ACHN (cell line): ENCODE measurements at regions not wholly inside any gene's neighbourhood (a gene's known extent, or its start where the extent isn't known, plus 50 kb on each side); places are given as distances from the start of the nearest gene placed in this dataset.
"Not testable (repeated sequence)": the region's sequence is repeated elsewhere in the genome, so short reads cannot be mapped to it uniquely, and the experiment has no call there.

ENCODE experiments used
- DNase-seq: peaks from one replicate; pipeline ENCODE4 v3.0.0-alpha.2; 2015
- in situ Hi-C: cut with HindIII; loops from 2 replicates; pipeline ENCODE4 v1.10.0; 2017; ENCODE audit warnings: low sequenced_read_pairs, low pct_ligation_motif_present, low pct_unique_long_range_greater_than_20kb

DNA sequence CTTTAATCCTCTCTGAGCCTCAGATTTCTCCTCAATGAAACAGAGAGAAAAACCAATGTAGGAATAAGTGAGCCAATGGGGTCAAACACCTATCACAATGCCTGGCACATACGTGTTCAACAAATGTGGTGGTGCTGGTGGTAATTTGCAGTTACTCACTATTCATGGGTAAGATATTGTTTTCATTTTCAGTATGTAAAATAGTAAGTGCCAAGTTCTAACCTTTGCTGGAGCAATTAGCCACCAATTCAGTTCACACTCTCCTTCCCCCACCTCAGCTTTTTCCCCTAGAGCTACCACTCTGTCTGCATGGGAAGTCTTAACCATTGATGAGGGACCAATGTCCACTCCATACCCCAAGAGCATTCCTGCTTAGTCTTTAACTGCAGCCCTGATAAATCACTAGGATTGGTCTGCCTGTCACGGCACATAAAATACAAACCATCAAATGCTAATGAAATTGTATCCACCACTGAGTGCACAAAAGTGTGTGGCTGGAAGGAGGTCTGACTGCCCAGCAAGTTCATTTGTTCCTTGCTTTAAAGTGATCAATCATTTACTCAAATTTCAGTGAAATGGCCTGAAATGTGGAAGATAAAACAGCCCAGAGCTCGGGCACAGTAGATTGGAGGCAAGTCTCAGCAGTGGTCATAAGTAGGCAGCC is 187.4 kb upstream of the API5 start:
- DNase-seq = no peak
- in situ Hi-C loops = no loop called here

DNA sequence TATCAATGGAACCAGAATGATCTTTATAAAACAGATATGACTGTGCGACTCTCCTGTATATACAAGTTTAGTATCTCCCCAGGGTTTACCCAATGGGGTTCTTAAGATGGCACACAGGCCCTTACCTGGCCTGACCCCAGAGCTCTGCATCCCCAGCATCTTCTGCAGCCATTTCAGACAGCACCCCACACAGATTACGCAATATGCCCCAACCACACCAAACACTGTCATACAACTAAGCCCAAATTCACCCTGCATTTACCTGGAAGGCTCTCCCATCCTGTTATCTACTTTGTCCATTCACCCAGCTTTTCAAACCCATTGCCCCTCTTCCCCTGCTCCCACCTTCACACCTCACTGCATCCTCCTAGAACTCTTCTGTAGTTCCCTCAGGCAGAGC is 182.5 kb upstream of the API5 start:
- in situ Hi-C loops = no loop called here
- no peak for DNase-seq

DNA sequence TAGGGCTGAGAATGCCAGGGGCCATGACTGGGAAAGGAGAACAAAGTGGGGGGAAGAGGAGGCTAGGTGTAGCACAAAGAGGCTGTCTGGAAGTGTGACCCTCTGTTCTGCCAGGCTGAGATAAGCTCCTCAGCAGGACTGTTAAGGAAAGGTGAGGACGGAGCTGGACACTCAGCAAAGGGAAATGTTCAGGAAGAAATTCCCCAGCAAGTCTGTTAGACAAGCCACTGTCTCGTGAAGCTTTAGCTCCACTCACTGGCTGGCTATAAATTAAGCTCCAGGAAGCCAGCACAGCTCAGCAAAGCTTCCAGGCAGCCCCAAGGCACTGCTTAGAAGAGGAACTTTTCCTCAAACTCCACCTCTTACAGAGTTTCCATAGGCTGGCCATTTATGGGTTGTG is 181.2 kb upstream of the API5 start:
- DNase-seq = no peak
- in situ Hi-C loops = no loop called here

DNA sequence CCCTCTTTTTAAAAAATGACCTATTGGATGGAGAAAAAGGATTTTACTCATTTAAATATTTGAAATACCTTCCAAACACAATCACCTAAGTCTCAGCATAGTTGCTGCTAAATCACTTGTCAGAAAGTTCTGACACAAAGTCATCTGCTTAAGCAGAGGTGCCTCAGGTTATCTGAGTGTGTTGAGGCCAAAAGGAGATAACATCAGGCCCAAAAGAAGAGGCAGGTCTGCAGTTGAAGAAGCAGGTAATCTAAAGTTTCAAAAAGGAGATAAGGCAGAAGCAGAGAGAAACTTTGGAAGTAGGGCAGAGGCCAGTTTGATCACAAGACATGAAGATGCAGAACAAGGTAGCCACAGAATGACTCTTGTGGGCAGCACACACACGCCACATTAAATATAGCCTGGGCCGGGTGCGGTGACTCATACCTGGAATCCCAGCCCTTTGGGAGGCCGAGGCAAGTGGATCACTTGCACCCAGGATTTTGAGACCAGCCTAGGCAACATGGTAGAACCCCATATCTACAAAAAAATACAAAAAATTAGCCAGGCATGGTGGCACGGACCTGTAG is 175.7 kb upstream of the API5 start:
- no peak for DNase-seq
- in situ Hi-C loops = no loop called here

DNA sequence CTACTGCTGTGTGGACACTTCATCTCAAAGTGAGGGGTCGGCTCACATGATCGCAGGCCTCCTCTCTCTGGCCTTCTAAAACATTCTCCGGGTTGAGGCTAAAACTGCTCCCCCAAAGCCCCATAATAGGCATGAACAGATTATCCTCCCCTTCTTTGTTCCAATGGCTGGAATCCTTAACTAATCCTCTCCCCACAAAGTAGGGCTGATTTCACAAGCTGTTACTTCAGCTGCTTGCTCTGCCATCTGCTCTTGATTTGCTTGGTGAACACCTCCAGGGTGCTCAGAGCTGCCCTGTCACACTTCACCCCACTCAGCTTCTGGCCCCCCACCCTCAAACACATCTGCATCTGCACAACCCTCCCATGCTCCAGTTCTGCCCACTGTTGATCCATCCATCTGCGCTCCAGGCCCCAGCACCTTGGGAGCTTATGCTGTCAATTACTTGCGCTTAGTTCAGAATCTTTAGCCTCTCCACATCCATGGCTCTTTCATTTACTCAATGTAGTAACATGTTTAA is 173.1 kb upstream of the API5 start:
- DNase-seq = no peak
- in situ Hi-C loops = no loop called here

DNA sequence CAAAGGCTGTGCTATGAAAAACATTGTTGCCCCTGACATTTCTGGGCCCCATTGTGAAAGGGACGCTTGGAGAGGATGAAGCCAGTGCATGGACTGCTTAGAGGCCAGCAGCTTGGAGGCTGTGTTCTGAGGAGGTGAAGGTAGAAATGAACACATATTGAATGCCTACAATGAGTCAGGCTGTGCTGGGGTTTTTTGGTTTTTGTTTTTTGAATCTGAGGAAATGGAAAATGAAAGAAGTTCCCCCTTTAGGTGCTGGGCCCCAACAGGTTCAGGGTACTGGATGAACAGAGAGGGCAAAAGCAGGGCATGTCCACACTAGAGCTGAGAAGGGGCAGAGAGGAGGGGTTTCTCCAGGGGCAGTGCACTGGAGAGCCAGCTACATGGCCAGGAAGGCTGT is 166.1 kb upstream of the API5 start:
- in situ Hi-C loops = no loop called here
- no peak for DNase-seq

DNA sequence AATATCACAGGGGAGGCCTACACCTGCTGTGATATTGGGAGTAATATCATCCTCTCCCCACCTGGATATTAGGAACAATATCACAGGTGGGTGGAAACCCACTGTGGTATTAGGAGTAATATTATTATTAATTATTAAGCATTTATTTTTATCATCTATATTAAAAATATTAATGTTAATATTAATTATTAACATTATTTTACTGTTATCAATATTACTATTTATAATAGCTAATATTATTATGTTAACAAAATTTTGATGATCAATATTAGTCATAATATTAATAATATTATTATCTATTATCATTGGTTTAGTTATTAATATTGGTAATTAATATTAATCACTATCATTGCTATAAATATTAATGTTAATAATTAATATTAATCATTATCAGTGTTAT is 161.1 kb upstream of the API5 start:
- in situ Hi-C loops = no loop called here
- DNase-seq = no peak

DNA sequence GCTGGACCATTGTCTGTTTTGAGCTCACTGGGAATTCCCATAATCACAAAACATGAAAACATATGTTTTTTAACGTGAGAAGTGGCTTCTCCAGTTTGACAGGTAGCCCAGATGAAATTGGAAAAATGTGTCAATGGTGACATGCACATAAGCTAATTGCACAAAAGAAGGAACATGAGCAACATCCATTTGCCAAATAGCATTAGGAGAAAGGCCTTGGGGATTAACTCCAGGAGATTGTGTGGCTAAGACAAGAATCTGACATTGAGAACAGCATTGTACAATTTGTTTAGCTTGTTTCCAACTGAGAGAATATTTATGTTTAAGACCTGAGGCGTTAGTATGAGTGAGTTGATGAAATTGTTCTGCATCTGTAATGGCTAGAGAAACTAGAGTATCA is 147.0 kb upstream of the API5 start:
- in situ Hi-C loops = no loop called here
- DNase-seq = no peak

DNA sequence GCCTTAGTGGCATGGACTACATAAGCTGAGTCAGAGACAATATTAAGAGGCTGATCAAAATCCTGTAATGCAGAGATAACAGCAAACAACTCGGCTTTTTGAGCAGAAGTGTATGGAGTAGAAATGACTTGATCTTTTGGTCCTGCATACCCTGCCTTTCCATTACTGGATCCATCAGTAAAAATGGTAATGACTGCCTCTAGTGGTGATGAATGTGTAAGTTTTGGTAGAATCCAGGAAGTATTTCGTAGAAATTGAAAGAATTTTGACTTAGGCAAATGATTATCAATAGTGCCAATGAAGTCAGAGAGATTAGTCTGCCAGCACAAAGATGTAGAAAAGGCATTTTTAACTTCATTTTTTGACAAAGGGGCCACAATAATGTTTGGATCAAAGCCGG is 146.4 kb upstream of the API5 start:
- DNase-seq = peak; percentile 12
- in situ Hi-C loops = not testable (repeated sequence)

DNA sequence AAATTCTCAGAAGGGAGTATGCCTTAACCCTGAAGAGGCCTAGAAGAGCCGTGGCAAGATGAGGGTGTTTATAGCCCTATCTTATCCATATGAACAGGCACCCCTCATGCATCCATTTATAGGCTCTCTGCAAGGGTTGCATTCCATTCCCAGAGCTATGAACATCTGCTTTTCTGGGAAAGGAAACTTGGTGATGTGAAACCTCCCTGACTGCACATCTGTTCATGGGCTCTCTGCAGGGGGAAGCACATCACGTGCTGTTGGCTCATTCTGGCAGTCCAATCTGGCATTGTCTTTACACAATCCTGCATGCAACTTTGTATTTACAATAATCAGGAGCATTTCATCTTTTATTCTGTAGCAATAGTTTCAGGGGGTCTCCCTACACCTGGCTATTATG is 143.6 kb upstream of the API5 start:
- DNase-seq, in situ Hi-C loops: not testable (repeated sequence)

DNA sequence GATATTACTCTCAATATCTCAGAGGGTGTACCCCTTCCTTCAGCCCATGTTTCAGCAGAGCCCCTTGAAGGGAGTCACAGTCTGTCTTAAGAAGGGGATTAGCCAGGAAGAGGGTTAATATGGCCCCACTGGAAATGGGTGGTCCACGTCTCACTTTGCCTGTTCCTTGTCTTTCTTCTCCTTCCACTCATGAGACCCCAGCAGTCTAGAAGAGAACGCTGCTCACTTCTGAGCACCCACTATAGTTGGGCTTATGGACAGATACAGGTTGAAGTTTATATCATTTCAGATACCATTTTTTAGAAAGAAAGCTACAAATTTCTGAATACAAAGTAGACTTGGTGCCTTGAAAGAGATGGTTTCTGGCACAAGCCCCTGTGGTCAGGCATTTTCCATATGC is 139.3 kb upstream of the API5 start:
- in situ Hi-C loops = no loop called here
- no peak for DNase-seq

DNA sequence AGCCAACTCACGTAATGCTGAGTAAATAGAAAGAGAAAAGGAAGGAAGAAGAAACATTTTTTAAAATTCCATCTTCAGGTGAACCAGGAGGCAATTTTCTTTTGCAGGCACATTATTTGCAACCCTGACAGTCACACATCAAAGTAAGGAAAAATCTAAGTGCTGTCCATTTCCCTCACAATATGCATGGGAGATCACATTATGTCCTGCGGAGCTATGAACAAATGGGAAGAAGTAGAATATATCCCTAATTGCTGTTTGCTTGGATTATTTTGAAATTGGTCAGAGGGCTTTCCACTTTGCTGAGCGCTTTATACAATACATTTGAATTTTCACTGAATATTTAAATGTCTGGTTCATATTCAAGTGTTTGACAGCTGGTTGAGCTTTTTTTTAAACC is 133.8 kb upstream of the API5 start:
- no peak for DNase-seq

DNA sequence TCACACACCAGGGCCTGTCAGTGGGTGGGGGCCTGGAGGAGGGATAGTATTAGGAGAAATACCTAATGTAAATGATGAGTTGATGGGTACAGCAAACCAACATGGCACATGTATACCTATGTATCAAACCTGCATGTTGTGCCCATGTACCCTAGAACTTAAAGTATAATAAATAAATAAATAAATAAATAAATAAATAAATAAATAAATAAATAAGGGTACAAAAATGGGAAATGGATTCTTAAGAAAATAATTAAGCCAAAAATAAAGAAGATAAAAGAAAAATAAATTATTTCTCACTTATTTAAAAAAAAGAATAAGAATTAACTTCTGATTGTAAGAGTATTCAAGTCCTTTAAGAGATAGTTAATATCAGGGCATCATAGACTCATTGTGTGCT is 117.3 kb upstream of the API5 start:
- DNase-seq, in situ Hi-C loops: not testable (repeated sequence)

More for the DNA sequence above, 133.8 kb upstream of the API5 start:
- in situ Hi-C loops = no loop called here

DNA sequence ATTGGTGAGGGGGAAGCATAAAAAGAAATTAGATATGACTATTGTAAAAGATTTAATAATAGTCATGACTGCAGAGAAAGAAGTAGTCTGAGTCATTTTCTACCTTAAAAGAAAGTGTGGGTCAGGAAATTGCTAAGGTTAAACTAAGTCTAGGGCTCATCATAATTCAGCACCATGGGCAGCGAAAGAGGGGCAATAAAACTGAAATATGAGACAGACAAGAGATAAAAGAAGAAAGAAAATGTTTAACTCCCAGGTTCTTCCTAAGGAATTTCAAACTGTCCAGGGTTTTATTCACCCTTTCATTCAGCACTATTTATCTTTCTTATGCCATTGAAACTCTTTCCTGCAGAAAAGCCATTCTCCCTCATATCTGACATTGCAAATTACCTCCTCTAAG is 114.4 kb upstream of the API5 start:
- in situ Hi-C loops = no loop called here
- no peak for DNase-seq

DNA sequence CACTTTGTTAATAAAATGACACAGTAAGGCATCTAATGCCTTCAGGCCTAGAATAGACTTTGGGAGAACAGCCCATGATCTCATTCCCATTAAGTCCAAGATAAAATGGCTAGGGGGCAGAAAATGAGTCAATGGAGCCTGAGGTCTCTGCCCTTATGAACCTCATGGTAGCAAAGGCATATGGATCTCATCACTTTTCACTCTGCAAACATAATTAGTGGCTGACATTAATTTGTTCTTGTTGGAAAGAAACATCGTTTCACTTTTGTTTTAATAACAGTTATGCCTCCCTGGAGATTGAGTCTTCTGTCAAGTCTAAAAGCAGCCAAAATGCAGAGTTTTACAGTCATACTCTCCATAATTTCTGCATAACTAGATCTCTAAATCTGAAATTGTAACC is 111.8 kb upstream of the API5 start:
- in situ Hi-C loops = no loop called here
- no peak for DNase-seq

DNA sequence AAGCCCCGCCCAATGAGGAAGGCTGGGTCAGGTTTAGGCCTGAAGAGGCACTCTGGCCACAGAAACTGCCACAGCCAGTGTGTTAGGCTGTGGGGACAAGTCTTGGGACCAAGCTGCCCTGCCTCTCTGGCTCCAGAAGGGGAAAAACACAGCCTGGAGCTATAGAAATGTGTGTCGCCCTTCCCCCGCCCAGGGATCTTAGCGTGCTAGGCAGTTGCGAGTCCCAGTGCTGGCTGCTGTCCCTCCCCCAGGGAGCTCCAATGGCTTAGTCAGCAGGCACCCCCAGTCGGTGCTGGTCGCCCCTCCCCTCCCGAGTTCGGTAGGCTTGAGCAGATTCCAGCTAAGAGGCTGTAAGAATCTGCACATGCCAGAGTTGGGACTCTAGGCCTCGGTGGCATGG is 99.5 kb upstream of the API5 start:
- DNase-seq = no peak
- in situ Hi-C loops = no loop called here

DNA sequence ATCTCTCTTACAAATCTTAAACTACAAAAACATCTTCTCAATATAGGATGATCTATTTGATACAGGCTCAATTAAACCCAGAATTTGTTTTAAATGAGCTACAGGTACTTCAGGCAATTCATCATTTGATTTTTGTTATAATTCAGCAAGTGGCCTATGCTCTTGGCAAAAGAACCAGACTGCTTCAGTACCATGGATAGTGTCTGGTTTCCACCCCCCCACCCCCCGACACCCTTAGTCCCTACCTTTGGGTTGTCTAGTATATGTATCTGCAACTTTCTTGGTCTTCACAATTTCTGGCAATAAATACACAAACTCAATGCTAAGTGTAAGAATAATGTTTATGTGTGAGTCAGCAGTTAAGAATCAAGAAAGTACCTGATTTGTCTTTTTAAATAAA is 97.3 kb upstream of the API5 start:
- DNase-seq = no peak
- in situ Hi-C loops = no loop called here

DNA sequence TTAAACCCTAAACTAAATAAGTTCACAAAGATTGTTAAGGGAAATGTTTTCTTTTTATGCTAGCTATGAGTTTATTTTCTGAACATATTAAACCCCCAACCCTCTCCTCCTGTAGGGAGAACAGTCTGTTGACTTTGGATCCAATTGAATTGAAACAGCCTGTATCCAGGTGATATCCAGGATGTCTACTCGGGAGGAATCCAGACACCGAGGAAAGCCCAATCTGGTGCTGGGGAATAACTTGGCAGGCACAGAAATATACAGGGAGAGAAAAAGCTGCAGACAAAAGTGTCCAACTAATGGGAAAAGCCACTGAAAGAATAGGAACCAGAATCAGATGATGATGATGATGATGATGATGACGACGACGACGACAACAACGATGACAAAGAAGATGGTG is 93.9 kb upstream of the API5 start:
- DNase-seq = no peak
- in situ Hi-C loops = no loop called here

DNA sequence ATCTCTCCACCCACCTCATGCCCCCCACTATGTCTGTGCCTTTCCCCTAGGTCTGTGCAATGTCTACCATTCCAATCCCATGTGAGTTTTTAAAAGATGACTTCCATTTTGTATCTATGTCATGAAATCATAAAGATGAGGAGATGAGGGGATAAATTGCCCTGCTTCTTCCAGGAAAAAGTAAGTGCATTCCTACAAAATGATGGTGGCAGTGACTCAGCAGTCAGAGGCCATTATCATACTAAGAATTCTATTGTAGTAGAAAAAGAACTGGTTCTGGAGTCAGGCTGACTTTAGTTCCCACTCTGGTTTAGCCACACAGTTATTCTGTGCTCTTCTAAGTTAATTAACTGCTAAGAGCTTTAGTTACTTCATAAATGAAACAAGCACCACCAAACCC is 89.6 kb upstream of the API5 start:
- in situ Hi-C loops = no loop called here
- DNase-seq = no peak

DNA sequence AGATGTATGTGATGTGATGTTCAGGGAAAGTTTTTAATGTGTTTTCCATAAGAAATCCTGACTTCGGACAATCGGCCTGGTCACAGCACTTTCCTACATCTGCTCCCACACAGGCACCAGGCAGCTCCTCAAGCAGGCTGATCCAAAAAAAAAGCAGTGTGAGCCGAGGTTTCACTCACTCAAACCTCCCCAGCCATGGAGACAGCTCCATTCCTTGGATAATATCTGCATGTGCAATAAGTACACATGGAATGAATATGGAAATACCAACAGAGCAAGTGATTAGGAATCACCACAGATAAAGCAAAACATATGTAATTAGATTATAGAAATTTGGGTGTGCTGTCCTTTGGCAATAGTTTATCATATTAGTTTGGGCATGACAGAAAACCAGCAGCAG is 88.8 kb upstream of the API5 start:
- DNase-seq = no peak
- in situ Hi-C loops = no loop called here

DNA sequence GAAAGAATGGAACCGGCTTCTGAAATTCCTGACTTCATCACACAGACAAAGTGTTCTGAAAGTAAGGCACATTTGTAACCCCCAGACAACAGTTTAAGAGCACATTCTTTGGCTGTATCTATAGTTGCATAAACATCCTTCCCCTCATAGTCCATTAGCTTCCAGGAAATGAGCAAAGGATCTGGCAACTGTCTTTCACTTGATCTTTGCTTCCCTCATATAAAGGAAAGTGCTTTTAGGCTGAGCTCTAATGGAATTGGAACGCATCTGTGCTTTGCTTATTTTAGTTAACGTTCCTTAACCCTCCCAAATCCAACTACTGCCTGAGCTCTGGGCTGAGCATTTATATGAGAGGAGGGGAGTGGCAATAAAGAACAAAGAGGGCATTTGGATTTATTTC is 76.9 kb upstream of the API5 start:
- in situ Hi-C loops = no loop called here
- DNase-seq = no peak
